Common myeloid progenitor, CD34-positive (primary cell): ENCODE measurements at regions not wholly inside any gene's neighbourhood (a gene's known extent, or its start where the extent isn't known, plus 50 kb on each side); places are given as distances from the start of the nearest gene placed in this dataset.

ENCODE experiments used
- CTCF ChIA-PET: fragments of 350-600 bp; sonication (Branson Sonifier 250); formaldehyde crosslinking; loops from one replicate; lab custom pipeline; 2021; ENCODE audit warnings: antibody characterized with exemption; lab: Charles Lee
- POLR2A ChIA-PET: fragments of 350-600 bp; sonication (Branson Sonifier 250); formaldehyde crosslinking; loops from one replicate; lab custom pipeline; 2021; ENCODE audit warnings: antibody characterized with exemption; lab: Charles Lee
- DNase-seq, 3 donors: peaks; one replicate each; pipeline versions ENCODE4 v3.0.0 to v3.0.0-alpha.2; 2013
- H3K27ac ChIP-seq, 2 experiments: 1 replicate in 1 of 2; 2 replicates in 1 of 2; pipeline ENCODE4 v1.7.0; 2013; ENCODE audit warnings: inconsistent platforms in 2 of 2, low read length in 2 of 2, mild to moderate bottlenecking in 2 of 2, low read depth in 1 of 2, moderate library complexity in 1 of 2; ENCODE audit not compliant: severe bottlenecking in 2 of 2, insufficient read depth in 1 of 2, poor library complexity in 1 of 2
- H3K27me3 ChIP-seq, 5 experiments: replicated peaks in 2 of 5; 1 replicate in 3 of 5; 2 replicates in 2 of 5; pipeline versions ENCODE4 v1.6.1 to v1.7.0; 2013; ENCODE audit warnings: low read length in 4 of 5, mild to moderate bottlenecking in 2 of 5, moderate library complexity in 2 of 5, inconsistent platforms in 1 of 5; ENCODE audit not compliant: insufficient read depth in 5 of 5, control insufficient read depth in 4 of 5
- H3K36me3 ChIP-seq, 4 experiments: 1 replicate in 2 of 4; 2 replicates in 2 of 4; pipeline versions ENCODE4 v1.6.1 to v1.7.0; 2013; ENCODE audit warnings: low read length in 3 of 4, control low read depth in 1 of 4, mild to moderate bottlenecking in 1 of 4; ENCODE audit not compliant: control insufficient read depth in 4 of 4, insufficient read depth in 4 of 4
- H3K4me1 ChIP-seq, 4 experiments: 1 replicate in 3 of 4; 2 replicates in 1 of 4; pipeline versions ENCODE4 v1.6.1 to v1.7.1; 2013; ENCODE audit warnings: low read length in 3 of 4, mild to moderate bottlenecking in 3 of 4, control low read depth in 1 of 4, inconsistent platforms in 1 of 4, moderate library complexity in 1 of 4; ENCODE audit not compliant: control insufficient read depth in 4 of 4, insufficient read depth in 4 of 4; ENCODE audit errors: control extremely low read depth in 1 of 4
- H3K4me3 ChIP-seq, 7 experiments: 1 replicate in 4 of 7; 2 replicates in 3 of 7; pipeline versions ENCODE4 v1.5.1 to v1.7.0; 2013; ENCODE audit warnings: mild to moderate bottlenecking in 7 of 7, low read length in 6 of 7, moderate library complexity in 6 of 7, inconsistent platforms in 2 of 7, low read depth in 2 of 7, control low read depth in 1 of 7; ENCODE audit not compliant: insufficient read depth in 4 of 7, control insufficient read depth in 1 of 7; ENCODE audit errors: extremely low read depth in 1 of 7
- H3K9me3 ChIP-seq, 5 experiments: 1 replicate in 4 of 5; 2 replicates in 1 of 5; pipeline versions ENCODE4 v1.6.1 to v1.7.1; 2013; ENCODE audit warnings: low read length in 4 of 5, mild to moderate bottlenecking in 2 of 5, inconsistent platforms in 1 of 5, low read depth in 1 of 5, moderate library complexity in 1 of 5; ENCODE audit not compliant: control insufficient read depth in 4 of 5, insufficient read depth in 2 of 5; ENCODE audit errors: control extremely low read depth in 1 of 5
- WGBS: methylation state at CpG from one replicate; pipeline ENCODE4 v1.1.5; 2013; ENCODE audit not compliant: insufficient coverage; 5-methylcytosine and 5-hydroxymethylcytosine counted together

GRCh38 chr9:106400950-106401349 is 462.0 kb upstream of the ZNF462 start:
- POLR2A ChIA-PET = no interaction called here
- no peaks in the 10 kb centered on the region for H3K36me3 ChIP-seq
- no peak for DNase-seq
- CTCF ChIA-PET = no interaction called here
- H3K27me3 ChIP-seq = no peaks in the 10 kb centered on the region
- no peaks in the 10 kb centered on the region for H3K4me1 ChIP-seq
- no peak overlapping the region for H3K27ac ChIP-seq
- H3K4me3 ChIP-seq = no peak overlapping the region
- 67% methylated on average over 1 of the region's 2 CpGs for WGBS
- no peaks in the 10 kb centered on the region for H3K9me3 ChIP-seq

DNA sequence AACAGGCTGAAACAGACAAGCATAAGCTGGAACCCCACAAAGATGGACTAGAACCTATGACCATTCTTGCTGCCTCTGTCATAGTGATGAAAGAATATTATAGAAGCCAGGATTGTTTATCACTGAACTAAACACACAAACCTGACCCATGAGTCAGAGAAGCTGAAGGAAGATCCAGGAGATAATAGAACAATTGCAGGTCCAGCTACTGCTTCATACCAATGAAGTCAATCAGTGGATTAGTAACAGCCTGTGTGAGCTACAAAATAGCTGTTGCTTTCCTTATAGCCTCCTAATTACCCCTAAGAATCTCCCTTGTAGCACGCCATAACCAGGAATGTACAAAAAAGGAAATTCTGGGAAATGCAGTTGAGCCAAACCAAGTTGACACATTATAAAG is 459.9 kb upstream of the ZNF462 start:
- no peak overlapping the region for H3K4me3 ChIP-seq
- no peaks in the 10 kb centered on the region for H3K36me3 ChIP-seq
- WGBS = no CpG with 5 or more reads among the region's 1 CpG
- DNase-seq = no peak
- no peaks in the 10 kb centered on the region for H3K9me3 ChIP-seq
- H3K27me3 ChIP-seq = no peaks in the 10 kb centered on the region
- ChIA-PET CTCF (no interaction called here), POLR2A (no interaction called here)
- H3K27ac ChIP-seq = no peak overlapping the region
- no peaks in the 10 kb centered on the region for H3K4me1 ChIP-seq

DNA sequence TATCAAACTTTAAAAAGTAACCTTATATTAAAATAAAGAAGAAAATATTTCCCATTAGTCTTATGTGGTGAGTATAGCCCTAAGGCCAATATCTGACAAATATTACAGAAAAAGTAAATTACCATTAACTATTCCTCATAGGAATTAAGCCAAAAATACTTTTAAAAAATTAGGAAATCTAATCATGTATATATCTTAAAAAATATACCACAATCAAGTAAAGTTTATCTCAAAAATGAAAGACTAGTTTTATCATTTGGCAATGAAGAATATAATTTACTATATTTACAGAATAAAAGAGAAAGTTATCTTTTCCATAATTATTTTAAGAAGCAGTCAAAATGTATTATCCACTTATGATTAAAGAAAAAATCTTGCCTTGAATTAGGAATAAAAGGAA is 458.8 kb upstream of the ZNF462 start:
- H3K27me3 ChIP-seq = no peaks in the 10 kb centered on the region
- no peaks in the 10 kb centered on the region for H3K36me3 ChIP-seq
- no peak for DNase-seq
- H3K27ac ChIP-seq = no peak overlapping the region
- POLR2A ChIA-PET = no interaction called here
- no peak overlapping the region for H3K4me3 ChIP-seq
- CTCF ChIA-PET = no interaction called here
- no peaks in the 10 kb centered on the region for H3K4me1 ChIP-seq
- H3K9me3 ChIP-seq = no peaks in the 10 kb centered on the region

GRCh38 chr9:106405871-106406435 is 457.0 kb upstream of the ZNF462 start:
- H3K36me3 ChIP-seq = no peaks in the 10 kb centered on the region
- H3K27me3 ChIP-seq = no peaks in the 10 kb centered on the region
- CTCF ChIA-PET = no interaction called here
- no peak for DNase-seq
- no peaks in the 10 kb centered on the region for H3K4me1 ChIP-seq
- no CpG with 5 or more reads among the region's 2 CpGs for WGBS
- H3K9me3 ChIP-seq = no peaks in the 10 kb centered on the region
- no peak overlapping the region for H3K4me3 ChIP-seq
- POLR2A ChIA-PET = no interaction called here
- H3K27ac ChIP-seq = no peak overlapping the region

GRCh38 chr9:106414042-106414441 is 448.9 kb upstream of the ZNF462 start:
- POLR2A ChIA-PET = no interaction called here
- Histone ChIP-seq H3K9me3 (no peaks in the 10 kb centered on the region), H3K4me1 (peaks cover 0 to 3% (median 0%) of the 10 kb centered on the region in 4 experiments), H3K27ac (no peak overlapping the region), H3K27me3 (no peaks in the 10 kb centered on the region), H3K36me3 (no peaks in the 10 kb centered on the region), H3K4me3 (no peak overlapping the region)
- DNase-seq = no peak
- 97% methylated on average over 7 of the region's 7 CpGs for WGBS
- CTCF ChIA-PET = no interaction called here

DNA sequence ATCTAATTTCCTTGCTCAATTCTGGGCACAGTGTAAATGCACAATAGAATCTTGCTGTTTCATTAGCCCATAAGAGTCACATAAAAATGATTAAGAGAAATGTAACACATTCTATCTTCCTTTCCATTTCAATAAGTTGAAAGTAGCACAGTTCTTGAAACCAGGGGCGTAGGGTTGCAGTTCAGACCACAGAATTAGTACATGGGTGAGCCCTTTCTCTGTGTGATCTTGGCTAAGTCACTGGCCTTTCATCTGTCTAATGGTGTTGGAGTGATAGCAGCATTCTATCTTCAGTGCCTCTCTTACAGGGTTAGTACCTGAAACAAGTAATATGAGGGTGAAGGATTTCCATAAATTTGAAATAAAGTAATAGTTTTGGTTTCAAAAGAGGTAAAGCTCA is 445.3 kb upstream of the ZNF462 start:
- DNase-seq = no peak
- Histone ChIP-seq H3K4me1 (peaks cover 11 to 34% (median 30%) of the 10 kb centered on the region in 4 experiments), H3K9me3 (no peaks in the 10 kb centered on the region), H3K36me3 (no peaks in the 10 kb centered on the region), H3K4me3 (no peak overlapping the region), H3K27me3 (no peaks in the 10 kb centered on the region), H3K27ac (no peak overlapping the region)
- ChIA-PET CTCF (no interaction called here), POLR2A (no interaction called here)
- 100% methylated on average over 1 of the region's 1 CpG for WGBS

DNA sequence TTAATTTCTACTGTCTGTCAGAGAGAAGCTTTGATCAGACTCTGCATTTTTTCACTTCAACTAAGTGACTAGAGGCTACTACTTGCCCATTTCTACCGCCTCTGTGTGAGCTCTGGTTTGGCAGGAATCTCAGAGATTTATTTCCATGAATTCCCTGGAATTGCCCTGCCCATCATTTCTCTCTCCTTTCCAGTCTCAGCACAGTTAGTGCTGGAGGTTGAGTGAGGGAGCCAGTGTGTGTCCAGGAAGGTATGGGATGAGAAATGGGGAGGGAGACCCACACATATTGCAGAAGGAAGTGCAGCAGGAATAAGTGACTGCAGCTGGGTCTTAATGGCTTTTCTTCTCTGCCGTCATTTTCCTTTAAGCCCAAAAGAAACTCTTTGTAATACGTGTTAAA is 443.1 kb upstream of the ZNF462 start:
- Histone ChIP-seq H3K9me3 (no peaks in the 10 kb centered on the region), H3K27me3 (no peaks in the 10 kb centered on the region), H3K4me1 (peaks cover 11 to 34% (median 30%) of the 10 kb centered on the region in 4 experiments), H3K4me3 (no peak overlapping the region), H3K27ac (no peak overlapping the region), H3K36me3 (no peaks in the 10 kb centered on the region)
- CTCF ChIA-PET = interaction anchor here (0.9 kb wide), 1 partner anchor 11 kb away, joined by 3 read pairs; no protein-coding TSS in a partner anchor
- POLR2A ChIA-PET = interaction anchor here (0.6 to 1.0 kb wide), 3 partner anchors 12 to 327 kb away, joined by 3 to 6 read pairs (median 3); no protein-coding TSS in a partner anchor
- peak in 1 of 3 donors; percentile 51 for DNase-seq
- WGBS = 33% methylated on average over 2 of the region's 3 CpGs
